ENCODE measurements at regions not wholly inside any gene's neighbourhood (a gene's known extent, or its start where the extent isn't known, plus 50 kb on each side); places are given as distances from the start of the nearest gene placed in this dataset.

GRCh38 chr2:190763901-190764514 lies 115.1 kb downstream of the NAB1 start:
- TF ChIP-seq CTCF (IDR thresholded peaks at IDR 0.05; ENCODE audit: insufficient read depth, low read depth, low read length) (no peak), EZH2 (IDR thresholded peaks at IDR 0.05; ENCODE audit: insufficient read depth, low read length) (no peak)
